DMS114 treated with DMSO at 0.1 percent for 48 hours (cell line): ENCODE measurements at regions not wholly inside any gene's neighbourhood (a gene's known extent, or its start where the extent isn't known, plus 50 kb on each side); places are given as distances from the start of the nearest gene placed in this dataset.
"Not testable (repeated sequence)": the region's sequence is repeated elsewhere in the genome, so short reads cannot be mapped to it uniquely, and the experiment has no call there.

Experiments
- DNase-seq: peaks from one replicate; lab custom pipeline; 2025; ENCODE audit not compliant: unreplicated experiment; lab: John Stamatoyannopoulos, UW

- DNase-seq = no peak
Measured at GRCh38 chr12:114026805-114027204, 60.7 kb upstream of the RBM19 start.

DNA sequence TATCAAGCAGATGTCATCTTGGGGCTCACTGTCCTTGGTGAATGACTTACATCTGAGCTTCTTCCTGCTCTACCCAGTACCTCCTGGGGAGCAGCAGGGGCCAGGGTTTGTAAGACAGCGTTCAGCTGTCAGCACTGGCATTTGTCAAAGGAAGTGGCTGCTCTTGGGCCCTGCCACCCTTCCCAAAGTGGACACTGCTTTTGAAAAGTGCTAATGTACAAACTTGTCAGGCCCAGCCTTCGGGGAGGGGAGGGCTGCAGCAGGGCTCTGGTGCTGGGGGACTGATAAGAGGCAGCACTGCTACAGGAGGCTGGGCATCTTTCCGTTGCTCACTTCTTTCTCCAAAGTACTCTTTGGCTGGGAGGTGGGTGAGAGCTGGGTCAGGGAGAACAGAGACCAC lies 59.8 kb upstream of the RBM19 start:
- no peak for DNase-seq

DNA sequence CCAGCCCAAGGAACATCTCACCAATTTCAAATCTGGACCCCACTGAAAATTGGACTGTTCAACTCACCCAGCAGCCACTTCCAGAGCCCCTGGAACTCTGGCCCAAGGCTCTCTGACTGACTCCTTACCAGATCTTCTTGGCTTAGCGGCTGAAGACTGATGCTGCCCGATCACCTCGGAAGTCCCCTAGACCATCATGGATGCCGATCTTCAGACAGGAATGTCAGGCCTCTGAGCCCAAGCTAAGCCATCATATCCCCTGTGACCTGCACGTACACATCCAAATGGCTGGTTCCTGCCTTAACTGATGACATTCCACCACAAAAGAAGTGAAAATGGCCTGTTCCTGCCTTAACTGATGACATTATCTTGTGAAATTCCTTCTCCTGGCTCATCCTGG lies 56.0 kb upstream of the RBM19 start:
- not testable (repeated sequence) for DNase-seq

DNA sequence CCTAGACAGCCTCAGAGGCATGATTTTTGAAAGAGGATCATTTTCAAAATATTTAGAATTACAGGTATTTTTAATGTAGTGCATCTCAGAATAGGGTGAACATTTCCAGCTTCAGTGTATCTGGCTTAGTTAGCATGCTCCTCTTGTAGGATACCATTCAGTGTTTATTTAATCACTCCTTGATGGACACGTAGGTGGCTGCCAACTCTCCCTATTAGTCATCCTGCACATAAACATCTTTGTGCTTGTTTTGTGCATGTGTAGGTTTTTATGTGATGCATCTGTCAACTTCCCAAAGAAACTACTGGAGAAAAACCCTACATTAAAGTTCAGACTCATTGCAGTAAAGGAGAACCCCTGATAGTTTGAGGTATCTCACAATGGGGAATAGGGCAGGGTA lies 52.5 kb upstream of the RBM19 start:
- no peak for DNase-seq
